ENCODE measurements at regions not wholly inside any gene's neighbourhood (a gene's known extent, or its start where the extent isn't known, plus 50 kb on each side); places are given as distances from the start of the nearest gene placed in this dataset.
"Not testable (repeated sequence)": the region's sequence is repeated elsewhere in the genome, so short reads cannot be mapped to it uniquely, and the experiment has no call there.

GRCh38 chr10:121379013-121379412 lies 219.2 kb downstream of the FGFR2 start:
- Histone ChIP-seq H3K9me2 (ENCODE audit: insufficient read depth, low read length) (no peaks in the 10 kb centered on the region), H3K9me3 (ENCODE audit: low read length) (no peaks in the 10 kb centered on the region), H3K27me3 (ENCODE audit: insufficient read depth, low read depth, low read length) (no peaks in the 10 kb centered on the region), H3K27ac (ENCODE audit: low read length) (no peak overlapping the region), H3F3A (ENCODE audit: insufficient read depth, low read length, poor library complexity, severe bottlenecking) (no peaks in the 10 kb centered on the region), H3K4me2 (ENCODE audit: low read length) (no peak overlapping the region), H2AFZ (ENCODE audit: low read depth, low read length) (no peak overlapping the region), H3K36me3 (ENCODE audit: insufficient read depth, low read length) (no peaks in the 10 kb centered on the region), H4K20me1 (ENCODE audit: insufficient read depth) (no peaks in the 10 kb centered on the region), H3K9ac (ENCODE audit: low read length) (no peak overlapping the region), H3K4me3 (ENCODE audit: low read length) (no peak overlapping the region), H3K79me2 (replicated peaks; ENCODE audit: insufficient read depth, low read length) (no peaks in the 10 kb centered on the region)
- no peak for TF ChIP-seq SMC3 (conservative IDR thresholded peaks at IDR 0.05; ENCODE audit: poor library complexity)
- TF ChIP-seq TAF1 (IDR thresholded peaks at IDR 0.05; ENCODE audit: low read depth) = no peak
- TF ChIP-seq POLR2AphosphoS5 (IDR thresholded peaks at IDR 0.05) = no peak
- no peak for TF ChIP-seq CTCF (IDR thresholded peaks at IDR 0.05; ENCODE audit: poor library complexity, severe bottlenecking)
- no peak for TF ChIP-seq EZH2 (IDR thresholded peaks at IDR 0.05; ENCODE audit: borderline replicate concordance, insufficient read depth, low read length, poor library complexity, severe bottlenecking)
- no peak for TF ChIP-seq EP300 (conservative IDR thresholded peaks at IDR 0.05; ENCODE audit: poor library complexity, severe bottlenecking)
- TF ChIP-seq MXI1 (conservative IDR thresholded peaks at IDR 0.05; ENCODE audit: poor library complexity, severe bottlenecking) = no peak
- TF ChIP-seq REST (IDR thresholded peaks at IDR 0.05; ENCODE audit: borderline replicate concordance) = no peak
- no peak for TF ChIP-seq RAD21 (conservative IDR thresholded peaks at IDR 0.05)

- Histone ChIP-seq H3K9me2 (ENCODE audit: insufficient read depth, low read length) (no peaks in the 10 kb centered on the region), H4K20me1 (ENCODE audit: insufficient read depth) (no peaks in the 10 kb centered on the region), H3K4me3 (ENCODE audit: low read length) (no peak overlapping the region), H3K9me3 (ENCODE audit: low read length) (no peaks in the 10 kb centered on the region), H3K79me2 (replicated peaks; ENCODE audit: insufficient read depth, low read length) (no peaks in the 10 kb centered on the region), H3K36me3 (ENCODE audit: insufficient read depth, low read length) (no peaks in the 10 kb centered on the region), H3K27ac (ENCODE audit: low read length) (no peak overlapping the region), H3K9ac (ENCODE audit: low read length) (no peak overlapping the region), H3K4me2 (ENCODE audit: low read length) (no peak overlapping the region), H3K27me3 (ENCODE audit: insufficient read depth, low read depth, low read length) (no peaks in the 10 kb centered on the region), H2AFZ (ENCODE audit: low read depth, low read length) (no peak overlapping the region), H3F3A (ENCODE audit: insufficient read depth, low read length, poor library complexity, severe bottlenecking) (no peaks in the 10 kb centered on the region)
- no peak for TF ChIP-seq TAF1 (IDR thresholded peaks at IDR 0.05; ENCODE audit: low read depth)
- TF ChIP-seq EP300 (conservative IDR thresholded peaks at IDR 0.05; ENCODE audit: poor library complexity, severe bottlenecking) = no peak
- no peak for TF ChIP-seq POLR2AphosphoS5 (IDR thresholded peaks at IDR 0.05)
- TF ChIP-seq SMC3 (conservative IDR thresholded peaks at IDR 0.05; ENCODE audit: poor library complexity) = no peak
- TF ChIP-seq MXI1 (conservative IDR thresholded peaks at IDR 0.05; ENCODE audit: poor library complexity, severe bottlenecking) = no peak
- no peak for TF ChIP-seq RAD21 (conservative IDR thresholded peaks at IDR 0.05)
- TF ChIP-seq CTCF (IDR thresholded peaks at IDR 0.05; ENCODE audit: poor library complexity, severe bottlenecking) = no peak
- TF ChIP-seq REST (IDR thresholded peaks at IDR 0.05; ENCODE audit: borderline replicate concordance) = no peak
- no peak for TF ChIP-seq EZH2 (IDR thresholded peaks at IDR 0.05; ENCODE audit: borderline replicate concordance, insufficient read depth, low read length, poor library complexity, severe bottlenecking)
Measured at GRCh38 chr10:121380211-121380610, 218.0 kb downstream of the FGFR2 start.

GRCh38 chr10:121382029-121382520 lies 216.2 kb downstream of the FGFR2 start:
- not testable (repeated sequence) for H3K4me2 ChIP-seq (ENCODE audit: low read length); H2AFZ ChIP-seq (ENCODE audit: low read depth, low read length); H3K9me3 ChIP-seq (ENCODE audit: low read length); H3F3A ChIP-seq (ENCODE audit: insufficient read depth, low read length, poor library complexity, severe bottlenecking); H3K27me3 ChIP-seq (ENCODE audit: insufficient read depth, low read depth, low read length); H4K20me1 ChIP-seq (ENCODE audit: insufficient read depth); H3K27ac ChIP-seq (ENCODE audit: low read length); H3K79me2 ChIP-seq (replicated peaks; ENCODE audit: insufficient read depth, low read length); H3K36me3 ChIP-seq (ENCODE audit: insufficient read depth, low read length); H3K4me3 ChIP-seq (ENCODE audit: low read length); H3K9ac ChIP-seq (ENCODE audit: low read length); H3K9me2 ChIP-seq (ENCODE audit: insufficient read depth, low read length)
